ENCODE measurements at regions not wholly inside any gene's neighbourhood (a gene's known extent, or its start where the extent isn't known, plus 50 kb on each side); places are given as distances from the start of the nearest gene placed in this dataset.

DNA sequence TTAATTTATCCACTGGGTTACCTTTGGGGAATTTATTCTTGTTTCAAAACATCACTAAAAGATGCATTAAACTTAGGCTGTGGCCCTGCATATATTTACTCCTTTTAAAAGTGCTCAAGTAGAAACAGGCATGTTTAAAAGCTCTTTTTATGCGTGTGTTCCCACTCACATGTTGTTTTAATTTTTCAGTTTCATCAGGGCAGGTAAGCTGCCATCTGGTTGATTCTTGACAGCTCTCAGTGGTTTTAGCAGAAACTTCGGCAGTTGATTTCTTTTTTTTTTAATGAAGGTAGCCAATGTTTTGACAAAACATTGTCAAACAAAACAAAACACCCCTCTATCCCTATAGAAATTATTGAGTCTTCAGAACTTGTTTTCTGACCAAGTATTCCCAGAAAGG is 89.6 kb upstream of the LGR5 start:
- ChIA-PET POLR2A (no interaction called here), CTCF (no interaction called here)
- DNase-seq (ENCODE audit: low read depth, low spot score) = no peak
- no peak overlapping the region for H3K4me3 ChIP-seq (ENCODE audit: low read depth, low read length)
- TF ChIP-seq, protein P1, sequence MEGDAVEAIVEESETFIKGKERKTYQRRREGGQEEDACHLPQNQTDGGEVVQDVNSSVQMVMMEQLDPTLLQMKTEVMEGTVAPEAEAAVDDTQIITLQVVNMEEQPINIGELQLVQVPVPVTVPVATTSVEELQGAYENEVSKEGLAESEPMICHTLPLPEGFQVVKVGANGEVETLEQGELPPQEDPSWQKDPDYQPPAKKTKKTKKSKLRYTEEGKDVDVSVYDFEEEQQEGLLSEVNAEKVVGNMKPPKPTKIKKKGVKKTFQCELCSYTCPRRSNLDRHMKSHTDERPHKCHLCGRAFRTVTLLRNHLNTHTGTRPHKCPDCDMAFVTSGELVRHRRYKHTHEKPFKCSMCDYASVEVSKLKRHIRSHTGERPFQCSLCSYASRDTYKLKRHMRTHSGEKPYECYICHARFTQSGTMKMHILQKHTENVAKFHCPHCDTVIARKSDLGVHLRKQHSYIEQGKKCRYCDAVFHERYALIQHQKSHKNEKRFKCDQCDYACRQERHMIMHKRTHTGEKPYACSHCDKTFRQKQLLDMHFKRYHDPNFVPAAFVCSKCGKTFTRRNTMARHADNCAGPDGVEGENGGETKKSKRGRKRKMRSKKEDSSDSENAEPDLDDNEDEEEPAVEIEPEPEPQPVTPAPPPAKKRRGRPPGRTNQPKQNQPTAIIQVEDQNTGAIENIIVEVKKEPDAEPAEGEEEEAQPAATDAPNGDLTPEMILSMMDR (IDR thresholded peaks at IDR 0.05; ENCODE audit: insufficient read depth, low read length, missing control alignments) = no peak

DNA sequence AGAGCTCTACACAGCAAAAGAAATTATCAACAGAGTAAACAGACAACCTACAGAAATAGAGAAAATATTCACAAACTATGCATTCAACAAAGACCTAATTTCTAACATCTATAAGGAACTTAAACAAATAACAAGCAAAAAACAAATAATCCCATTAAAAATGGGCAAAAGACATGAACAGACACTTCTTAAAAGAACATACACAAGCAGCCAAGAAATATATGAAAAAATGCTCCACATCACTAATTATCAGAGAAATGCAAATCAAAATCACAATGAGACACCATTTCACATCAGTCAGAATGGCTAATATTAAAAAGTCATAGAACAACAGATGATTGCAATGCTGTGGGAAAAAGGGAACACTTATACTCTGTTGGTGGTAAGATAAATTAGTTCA is 100.7 kb upstream of the LGR5 start:
- H3K4me3 ChIP-seq (ENCODE audit: low read depth, low read length) = no peak overlapping the region
- no peak for DNase-seq (ENCODE audit: low read depth, low spot score)
- ChIA-PET POLR2A (no interaction called here), CTCF (no interaction called here)
- TF ChIP-seq, protein P1 (IDR thresholded peaks at IDR 0.05; ENCODE audit: insufficient read depth, low read length, missing control alignments) = no peak

DNA sequence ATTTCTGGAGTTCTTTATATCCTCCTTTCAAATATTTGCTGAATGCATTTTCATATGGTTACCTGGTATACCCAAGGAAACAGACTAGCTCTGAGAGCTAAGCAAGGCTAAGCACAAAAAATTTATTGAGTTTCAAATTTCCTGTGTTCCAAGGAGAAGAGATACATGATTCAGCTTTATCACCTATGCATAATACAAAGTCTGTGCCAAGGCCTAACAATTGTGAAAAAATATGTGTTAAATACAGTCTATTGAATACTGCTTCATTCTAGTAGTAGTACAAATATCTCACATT is 103.7 kb upstream of the LGR5 start:
- ChIA-PET POLR2A (no interaction called here), CTCF (no interaction called here)
- no peak for DNase-seq (ENCODE audit: low read depth, low spot score)
- TF ChIP-seq, protein P1 (IDR thresholded peaks at IDR 0.05; ENCODE audit: insufficient read depth, low read length, missing control alignments) = no peak
- H3K4me3 ChIP-seq (ENCODE audit: low read depth, low read length) = no peak overlapping the region

DNA sequence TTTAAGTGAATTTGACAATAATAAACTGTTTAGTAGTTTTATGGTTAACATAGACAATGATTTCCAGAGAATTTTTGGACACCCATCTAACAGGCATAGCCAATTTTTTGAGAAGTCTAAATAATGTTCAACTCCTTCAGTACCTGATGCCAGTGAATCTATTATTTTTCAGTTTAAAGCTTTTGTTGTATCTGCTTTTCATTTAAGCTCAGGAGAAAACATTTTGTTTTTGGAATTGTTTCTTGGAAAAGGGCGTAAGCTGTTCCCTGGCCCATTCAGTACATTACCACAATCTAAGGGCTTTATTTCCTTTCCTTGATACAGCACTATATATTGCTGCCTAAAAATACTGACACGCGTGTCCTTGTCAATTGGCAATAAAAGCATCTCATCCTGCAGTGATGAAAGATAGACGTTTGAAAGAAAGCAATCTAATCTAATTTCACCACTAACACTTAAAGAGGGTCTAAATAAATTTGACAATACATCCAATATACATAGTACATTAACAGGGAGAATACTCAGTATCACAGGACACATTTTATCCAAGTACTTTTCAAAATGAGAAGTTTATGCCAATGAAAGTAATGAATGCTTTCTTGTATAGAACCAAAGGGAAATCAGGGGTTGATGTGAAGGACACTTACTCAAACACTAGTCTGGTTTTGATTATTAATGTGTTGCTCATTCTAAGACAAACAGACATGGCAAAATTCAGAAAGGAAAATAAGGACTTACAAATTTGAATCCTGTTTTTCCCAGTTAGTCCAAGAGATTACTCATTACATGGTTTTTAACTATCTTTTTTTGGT is 104.2 kb upstream of the LGR5 start:
- TF ChIP-seq, protein P1 (IDR thresholded peaks at IDR 0.05; ENCODE audit: insufficient read depth, low read length, missing control alignments) = no peak
- POLR2A ChIA-PET = no interaction called here
- CTCF ChIA-PET = no interaction called here
- no peak for DNase-seq (ENCODE audit: low read depth, low spot score)
- H3K4me3 ChIP-seq (ENCODE audit: low read depth, low read length) = no peak overlapping the region

DNA sequence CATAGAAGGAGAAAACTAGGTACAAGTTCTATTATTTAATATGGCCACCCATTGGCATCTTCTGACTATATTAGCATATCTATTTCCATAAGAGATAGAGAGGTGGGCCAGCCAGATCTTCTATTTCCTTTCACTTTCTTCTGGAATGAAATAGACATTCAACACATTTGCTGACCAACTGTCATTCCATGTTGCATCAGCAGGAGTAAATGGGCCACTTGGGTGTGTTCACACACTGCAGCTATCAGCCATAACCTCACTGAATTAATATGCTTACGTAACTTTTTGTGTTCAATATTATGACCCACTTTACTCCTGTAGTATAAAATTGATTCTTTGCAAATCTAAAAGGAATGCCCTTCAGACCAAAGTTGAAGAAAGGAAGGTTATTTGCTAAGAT is 106.2 kb upstream of the LGR5 start:
- H3K4me3 ChIP-seq (ENCODE audit: low read depth, low read length) = no peak overlapping the region
- ChIA-PET POLR2A (no interaction called here), CTCF (no interaction called here)
- DNase-seq (ENCODE audit: low read depth, low spot score) = no peak
- TF ChIP-seq, protein P1 (IDR thresholded peaks at IDR 0.05; ENCODE audit: insufficient read depth, low read length, missing control alignments) = no peak

DNA sequence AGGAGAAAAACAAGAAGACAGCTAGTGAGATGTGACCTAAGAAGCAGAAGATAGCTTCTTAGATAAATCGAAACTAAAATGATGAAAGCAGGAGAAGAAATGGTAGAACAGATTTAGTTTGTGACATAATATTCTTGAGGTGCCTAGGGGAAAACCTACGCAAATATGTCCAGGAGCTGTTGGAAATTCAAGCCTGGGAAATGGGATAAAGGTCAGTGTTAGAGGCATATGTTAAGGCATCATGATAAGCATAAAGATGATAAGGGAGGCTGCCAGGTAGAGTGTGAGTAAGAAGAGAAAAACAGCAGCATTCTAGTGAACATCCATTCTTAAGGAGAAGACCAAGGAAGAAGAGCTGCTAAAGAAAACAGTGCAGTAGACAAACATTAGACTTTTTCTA is 109.6 kb upstream of the LGR5 start:
- POLR2A ChIA-PET = no interaction called here
- no peak for DNase-seq (ENCODE audit: low read depth, low spot score)
- CTCF ChIA-PET = no interaction called here
- H3K4me3 ChIP-seq (ENCODE audit: low read depth, low read length) = no peak overlapping the region
- TF ChIP-seq, protein P1 (IDR thresholded peaks at IDR 0.05; ENCODE audit: insufficient read depth, low read length, missing control alignments) = no peak
